ENCODE measurements at regions not wholly inside any gene's neighbourhood (a gene's known extent, or its start where the extent isn't known, plus 50 kb on each side); places are given as distances from the start of the nearest gene placed in this dataset.

DNA sequence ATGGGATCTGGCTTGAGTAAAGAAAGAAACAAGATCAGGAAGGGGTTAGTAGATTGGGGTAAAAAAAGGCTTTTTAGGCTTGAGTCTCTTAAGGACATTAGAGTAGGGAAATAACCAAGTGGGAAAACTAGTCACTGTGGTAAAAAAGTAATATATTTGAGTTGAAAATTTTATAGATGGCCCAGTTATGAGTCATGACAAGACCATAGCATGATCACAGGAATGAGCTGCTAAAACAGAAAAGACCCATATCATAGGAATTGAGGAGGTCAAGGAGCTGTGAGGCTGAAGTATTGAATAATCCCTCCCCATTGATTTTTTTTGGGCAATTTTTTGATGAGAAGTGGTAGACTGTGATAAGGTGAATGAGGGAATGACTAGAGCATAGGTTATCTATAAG, 69.2 kb upstream of the TBC1D5 start:
- TF ChIP-seq, protein P1, sequence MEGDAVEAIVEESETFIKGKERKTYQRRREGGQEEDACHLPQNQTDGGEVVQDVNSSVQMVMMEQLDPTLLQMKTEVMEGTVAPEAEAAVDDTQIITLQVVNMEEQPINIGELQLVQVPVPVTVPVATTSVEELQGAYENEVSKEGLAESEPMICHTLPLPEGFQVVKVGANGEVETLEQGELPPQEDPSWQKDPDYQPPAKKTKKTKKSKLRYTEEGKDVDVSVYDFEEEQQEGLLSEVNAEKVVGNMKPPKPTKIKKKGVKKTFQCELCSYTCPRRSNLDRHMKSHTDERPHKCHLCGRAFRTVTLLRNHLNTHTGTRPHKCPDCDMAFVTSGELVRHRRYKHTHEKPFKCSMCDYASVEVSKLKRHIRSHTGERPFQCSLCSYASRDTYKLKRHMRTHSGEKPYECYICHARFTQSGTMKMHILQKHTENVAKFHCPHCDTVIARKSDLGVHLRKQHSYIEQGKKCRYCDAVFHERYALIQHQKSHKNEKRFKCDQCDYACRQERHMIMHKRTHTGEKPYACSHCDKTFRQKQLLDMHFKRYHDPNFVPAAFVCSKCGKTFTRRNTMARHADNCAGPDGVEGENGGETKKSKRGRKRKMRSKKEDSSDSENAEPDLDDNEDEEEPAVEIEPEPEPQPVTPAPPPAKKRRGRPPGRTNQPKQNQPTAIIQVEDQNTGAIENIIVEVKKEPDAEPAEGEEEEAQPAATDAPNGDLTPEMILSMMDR (IDR thresholded peaks at IDR 0.05), result no peak
- ATAC-seq (ENCODE audit: poor library complexity) (no peak), DNase-seq (no peak)
- H3K27ac Mint-ChIP-seq, result no peak overlapping the region
- Histone ChIP-seq H3K36me3 (ENCODE audit: insufficient read depth, low read length) (no peaks in the 10 kb centered on the region), H3K9me3 (ENCODE audit: control insufficient read depth in 1 of 2, insufficient read depth in 1 of 2, low read length in 2 of 2) (no peaks in the 10 kb centered on the region), H3K27ac (ENCODE audit: low read depth in 1 of 2, low read length in 2 of 2) (no peak overlapping the region), H3K4me3 (ENCODE audit: low read length) (no peak overlapping the region), H3K27me3 (ENCODE audit: control insufficient read depth in 1 of 2, insufficient read depth in 2 of 2, low read length in 2 of 2) (peaks cover 0 to 4% of the 10 kb centered on the region in 2 experiments), H3K4me1 (ENCODE audit: insufficient read depth, low read length) (no peaks in the 10 kb centered on the region)
- no peaks in the 10 kb centered on the region for H3K36me3 Mint-ChIP-seq (ENCODE audit: low read depth)
- intact Hi-C loops (cut with DNase I, micrococcal nuclease), result no loop called here
- peaks cover 19% of the 10 kb centered on the region for H3K4me1 Mint-ChIP-seq (ENCODE audit: low read depth)
- POLR2A ChIA-PET, result no interaction called here
- H3K4me3 Mint-ChIP-seq, result no peak overlapping the region
- no peaks in the 10 kb centered on the region for H3K27me3 Mint-ChIP-seq
- CTCF ChIA-PET, result no interaction called here
- no peaks in the 10 kb centered on the region for H3K9me3 Mint-ChIP-seq

DNA sequence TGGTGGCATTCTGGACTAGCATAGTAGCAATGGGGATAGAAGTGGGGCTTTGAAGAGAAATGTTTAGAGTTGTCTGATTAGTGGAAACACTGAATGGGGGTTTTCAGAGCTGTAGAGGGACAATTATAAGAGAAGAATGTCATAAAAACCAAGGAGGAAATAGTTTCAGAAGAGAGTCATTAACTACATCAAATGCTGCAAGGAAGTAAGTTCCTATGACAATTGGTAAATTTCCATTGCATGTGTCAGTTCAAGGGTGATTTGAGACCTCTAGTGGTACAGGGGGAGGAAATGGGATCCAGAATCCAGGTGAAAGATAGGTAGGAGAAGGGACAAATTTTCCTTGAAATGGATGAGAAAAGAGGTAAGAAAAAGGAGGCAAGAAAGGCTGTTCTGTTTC, 68.3 kb upstream of the TBC1D5 start:
- Mint-ChIP-seq H3K4me1 (ENCODE audit: low read depth) (peaks cover 26% of the 10 kb centered on the region), H3K9me3 (no peaks in the 10 kb centered on the region), H3K27ac (no peak overlapping the region), H3K4me3 (no peak overlapping the region), H3K36me3 (ENCODE audit: low read depth) (no peaks in the 10 kb centered on the region), H3K27me3 (no peaks in the 10 kb centered on the region)
- ATAC-seq (ENCODE audit: poor library complexity) (no peak), DNase-seq (no peak)
- CTCF ChIA-PET, result interaction anchor here (1.4 kb wide), 1 partner anchor 10 kb away, joined by 3 read pairs; no protein-coding TSS in a partner anchor
- TF ChIP-seq, protein P1 (IDR thresholded peaks at IDR 0.05), result no peak
- POLR2A ChIA-PET, result no interaction called here
- H3K36me3 ChIP-seq (ENCODE audit: insufficient read depth, low read length), result no peaks in the 10 kb centered on the region
- no peak overlapping the region for H3K4me3 ChIP-seq (ENCODE audit: low read length)
- H3K27me3 ChIP-seq (ENCODE audit: control insufficient read depth in 1 of 2, insufficient read depth in 2 of 2, low read length in 2 of 2), result peaks cover 0 to 4% of the 10 kb centered on the region in 2 experiments
- H3K27ac ChIP-seq (ENCODE audit: low read depth in 1 of 2, low read length in 2 of 2), result no peak overlapping the region
- intact Hi-C loops (cut with DNase I, micrococcal nuclease), result no loop called here
- no peaks in the 10 kb centered on the region for H3K9me3 ChIP-seq (ENCODE audit: control insufficient read depth in 1 of 2, insufficient read depth in 1 of 2, low read length in 2 of 2)
- H3K4me1 ChIP-seq (ENCODE audit: insufficient read depth, low read length), result peaks cover 4% of the 10 kb centered on the region

DNA sequence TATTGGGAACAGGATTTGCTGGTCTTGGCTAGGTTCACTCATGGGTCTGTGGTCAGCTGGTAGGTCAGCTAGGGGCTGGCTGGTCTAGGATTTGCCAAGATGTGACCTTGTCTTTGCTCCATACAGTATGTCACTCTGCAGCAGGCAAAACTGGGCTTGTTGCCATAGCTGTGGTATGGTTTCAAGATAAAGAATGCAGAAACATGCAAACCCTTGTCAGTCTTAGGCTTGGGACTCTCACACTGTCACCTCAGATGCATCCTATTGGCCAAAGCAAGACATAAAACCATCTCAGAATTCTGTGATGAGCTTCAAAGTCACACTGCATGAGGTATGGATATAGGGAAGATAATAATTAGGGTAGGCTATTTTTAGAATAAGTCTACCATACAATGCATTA, 66.6 kb upstream of the TBC1D5 start:
- ChIA-PET CTCF (no interaction called here), POLR2A (interaction anchor here (0.7 kb wide), 1 partner anchor 116 kb away, joined by 3 read pairs; no protein-coding TSS in a partner anchor)
- Mint-ChIP-seq H3K4me1 (ENCODE audit: low read depth) (peaks cover 26% of the 10 kb centered on the region), H3K27me3 (no peaks in the 10 kb centered on the region), H3K9me3 (no peaks in the 10 kb centered on the region), H3K36me3 (ENCODE audit: low read depth) (no peaks in the 10 kb centered on the region), H3K27ac (no peak overlapping the region), H3K4me3 (no peak overlapping the region)
- Histone ChIP-seq H3K27ac (ENCODE audit: low read depth in 1 of 2, low read length in 2 of 2) (no peak overlapping the region), H3K9me3 (ENCODE audit: control insufficient read depth in 1 of 2, insufficient read depth in 1 of 2, low read length in 2 of 2) (no peaks in the 10 kb centered on the region), H3K36me3 (ENCODE audit: insufficient read depth, low read length) (no peaks in the 10 kb centered on the region), H3K4me1 (ENCODE audit: insufficient read depth, low read length) (peaks cover 4% of the 10 kb centered on the region), H3K27me3 (ENCODE audit: control insufficient read depth in 1 of 2, insufficient read depth in 2 of 2, low read length in 2 of 2) (peaks cover 0 to 4% of the 10 kb centered on the region in 2 experiments), H3K4me3 (ENCODE audit: low read length) (no peak overlapping the region)
- TF ChIP-seq, protein P1 (IDR thresholded peaks at IDR 0.05), result no peak
- intact Hi-C loops (cut with DNase I, micrococcal nuclease), result no loop called here
- DNase-seq (no peak), ATAC-seq (ENCODE audit: poor library complexity) (no peak)
